Midbrain (tissue), 1 donor: ENCODE measurements at regions not wholly inside any gene's neighbourhood (a gene's known extent, or its start where the extent isn't known, plus 50 kb on each side); places are given as distances from the start of the nearest gene placed in this dataset.
"Not testable (repeated sequence)": the region's sequence is repeated elsewhere in the genome, so short reads cannot be mapped to it uniquely, and the experiment has no call there.

Source experiments
- DNase-seq: peaks from one replicate; lab custom pipeline; 2025; lab: John Stamatoyannopoulos, UW

- DNase-seq: not testable (repeated sequence)
Measured at GRCh38 chr16:10272250-10272854, 90.1 kb upstream of the GRIN2A start.

- DNase-seq: not testable (repeated sequence)
Measured at GRCh38 chr16:10275214-10275996, 93.2 kb upstream of the GRIN2A start.

- no peak for DNase-seq
Measured at GRCh38 chr16:10277597-10277996, 95.4 kb upstream of the GRIN2A start.

- no peak for DNase-seq
Measured at GRCh38 chr16:10280262-10281170, 98.3 kb upstream of the GRIN2A start.

- no peak for DNase-seq
Measured at GRCh38 chr16:10282367-10282766, 100.1 kb upstream of the GRIN2A start.

GRCh38 chr16:10283246-10283645, 101.0 kb upstream of the GRIN2A start:
- not testable (repeated sequence) for DNase-seq

GRCh38 chr16:10290467-10291105, 95.3 kb upstream of the ATF7IP2 start:
- DNase-seq: not testable (repeated sequence)

GRCh38 chr16:10292197-10292596, 93.7 kb upstream of the ATF7IP2 start:
- not testable (repeated sequence) for DNase-seq

- DNase-seq: not testable (repeated sequence)
Measured at GRCh38 chr16:10292976-10293375, 92.9 kb upstream of the ATF7IP2 start.

GRCh38 chr16:10294153-10294552, 91.7 kb upstream of the ATF7IP2 start:
- not testable (repeated sequence) for DNase-seq

GRCh38 chr16:10296956-10297340, 88.9 kb upstream of the ATF7IP2 start:
- no peak for DNase-seq

- DNase-seq: peak; percentile 37
Measured at GRCh38 chr16:10297341-10298006, 88.4 kb upstream of the ATF7IP2 start.

- DNase-seq: no peak
Measured at GRCh38 chr16:10300905-10301304, 85.0 kb upstream of the ATF7IP2 start.

- not testable (repeated sequence) for DNase-seq
Measured at GRCh38 chr16:10301547-10301946, 84.3 kb upstream of the ATF7IP2 start.

- DNase-seq: no peak
Measured at GRCh38 chr16:10305912-10306311, 79.9 kb upstream of the ATF7IP2 start.

GRCh38 chr16:10308305-10309193, 77.3 kb upstream of the ATF7IP2 start:
- DNase-seq: no peak

- no peak for DNase-seq
Measured at GRCh38 chr16:10309271-10309932, 76.5 kb upstream of the ATF7IP2 start.

GRCh38 chr16:10312008-10312407, 73.9 kb upstream of the ATF7IP2 start:
- no peak for DNase-seq

- DNase-seq: no peak
Measured at GRCh38 chr16:10312784-10313724, 72.8 kb upstream of the ATF7IP2 start.
